Gastroesophageal sphincter (tissue), 4 donors: ENCODE measurements at regions not wholly inside any gene's neighbourhood (a gene's known extent, or its start where the extent isn't known, plus 50 kb on each side); places are given as distances from the start of the nearest gene placed in this dataset.

ENCODE experiments used
- ATAC-seq: fragments of 150-250 bp; one replicate; pipeline ENCODE4 v1.9.1; 2016; ENCODE audit warnings: mild to moderate bottlenecking, moderate library complexity
- H3K27ac ChIP-seq, 4 donors: fragments of 200-600 bp; sonication (generic) in 3 of 4; 1 replicate in 3 of 4; 2 replicates in 1 of 4; pipeline ENCODE4 v1.5.1; 2016 to 2019
- H3K27me3 ChIP-seq: fragments of 200-600 bp; sonication (generic); one replicate; pipeline ENCODE4 v1.5.1; 2019
- H3K36me3 ChIP-seq, 2 donors: fragments of 200-600 bp; sonication (generic); one replicate each; pipeline ENCODE4 v1.5.1; 2019; ENCODE audit warnings: control low read depth in 1 of 2
- H3K4me1 ChIP-seq, 3 donors: fragments of 200-600 bp; sonication (generic); 1 replicate in 2 of 3; 2 replicates in 1 of 3; pipeline ENCODE4 v1.5.1; 2016 to 2019; ENCODE audit warnings: control low read depth in 2 of 3
- H3K4me3 ChIP-seq, 2 donors: fragments of 200-600 bp; sonication (generic); one replicate each; pipeline ENCODE4 v1.5.1; 2019; ENCODE audit warnings: mild to moderate bottlenecking in 1 of 2, moderate library complexity in 1 of 2
- H3K9me3 ChIP-seq, 3 donors: fragments of 200-600 bp; sonication (generic); one replicate each; pipeline ENCODE4 v1.5.1; 2017 to 2019; ENCODE audit warnings: control low read depth in 2 of 3
- EP300 ChIP-seq: sonication (generic); formaldehyde crosslinking; IDR thresholded peaks from one replicate; pipeline ENCODE4 v1.6.1; 2017; ENCODE audit warnings: antibody characterized with exemption, mild to moderate bottlenecking
- POLR2A ChIP-seq, 2 donors: fragments of 450-650 bp; IDR thresholded peaks; one replicate each; pipeline ENCODE4 v1.6.1; 2017; ENCODE audit warnings: antibody characterized with exemption in 2 of 2, mild to moderate bottlenecking in 2 of 2, moderate library complexity in 1 of 2
- POLR2AphosphoS5 ChIP-seq: sonication (generic); formaldehyde crosslinking; IDR thresholded peaks from one replicate; pipeline ENCODE4 v1.6.1; 2017; ENCODE audit warnings: antibody characterized with exemption
- WGBS, 2 donors: methylation state at CpG; one replicate each; pipeline ENCODE4 v1.1.5; 2018; ENCODE audit warnings: low coverage in 1 of 2; 5-methylcytosine and 5-hydroxymethylcytosine counted together
- TF ChIP-seq, protein P1 (sequence below), 4 experiments: fragments of 200-600 bp in 2 of 4; fragments of 450-650 bp in 2 of 4; sonication (generic) in 1 of 4; IDR thresholded peaks; one replicate each; pipeline ENCODE4 v1.5.1; 2017 to 2019; ENCODE audit warnings: antibody characterized with exemption in 4 of 4, mild to moderate bottlenecking in 2 of 4, moderate library complexity in 2 of 4

DNA sequence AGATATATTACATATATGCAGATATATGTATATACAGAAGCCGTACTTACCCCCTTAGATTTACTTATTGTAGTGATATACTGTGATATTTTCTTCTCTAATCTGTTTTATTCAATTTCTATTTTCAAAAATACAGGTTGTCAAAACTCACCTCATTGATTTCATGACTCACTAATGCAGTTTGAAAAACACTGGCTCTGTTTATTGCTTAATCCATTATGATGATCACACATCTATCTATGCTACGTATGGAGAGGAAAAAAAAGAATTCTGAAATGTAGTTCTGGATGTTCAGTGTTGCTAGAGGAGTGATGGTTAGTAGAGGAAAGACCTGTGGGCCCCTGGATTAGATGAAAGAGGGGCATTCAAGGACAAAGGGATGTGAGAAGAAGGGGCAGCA lies 121.0 kb upstream of the RPS23 start:
- Histone ChIP-seq H3K36me3 (no peaks in the 10 kb centered on the region), H3K4me1 (peaks cover 0 to 11% (median 10%) of the 10 kb centered on the region in 3 donors), H3K27me3 (no peaks in the 10 kb centered on the region), H3K27ac (no peak overlapping the region), H3K4me3 (no peak overlapping the region), H3K9me3 (peaks cover 0 to 8% (median 0%) of the 10 kb centered on the region in 3 donors)
- no peak for ATAC-seq
- TF ChIP-seq, protein P1, sequence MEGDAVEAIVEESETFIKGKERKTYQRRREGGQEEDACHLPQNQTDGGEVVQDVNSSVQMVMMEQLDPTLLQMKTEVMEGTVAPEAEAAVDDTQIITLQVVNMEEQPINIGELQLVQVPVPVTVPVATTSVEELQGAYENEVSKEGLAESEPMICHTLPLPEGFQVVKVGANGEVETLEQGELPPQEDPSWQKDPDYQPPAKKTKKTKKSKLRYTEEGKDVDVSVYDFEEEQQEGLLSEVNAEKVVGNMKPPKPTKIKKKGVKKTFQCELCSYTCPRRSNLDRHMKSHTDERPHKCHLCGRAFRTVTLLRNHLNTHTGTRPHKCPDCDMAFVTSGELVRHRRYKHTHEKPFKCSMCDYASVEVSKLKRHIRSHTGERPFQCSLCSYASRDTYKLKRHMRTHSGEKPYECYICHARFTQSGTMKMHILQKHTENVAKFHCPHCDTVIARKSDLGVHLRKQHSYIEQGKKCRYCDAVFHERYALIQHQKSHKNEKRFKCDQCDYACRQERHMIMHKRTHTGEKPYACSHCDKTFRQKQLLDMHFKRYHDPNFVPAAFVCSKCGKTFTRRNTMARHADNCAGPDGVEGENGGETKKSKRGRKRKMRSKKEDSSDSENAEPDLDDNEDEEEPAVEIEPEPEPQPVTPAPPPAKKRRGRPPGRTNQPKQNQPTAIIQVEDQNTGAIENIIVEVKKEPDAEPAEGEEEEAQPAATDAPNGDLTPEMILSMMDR (IDR thresholded peaks at IDR 0.05): no peak
- TF ChIP-seq EP300 (no peak), POLR2AphosphoS5 (no peak), POLR2A (IDR thresholded peaks at IDR 0.05) (no peak)
- 82 to 92% methylated on average over 2 of the region's 2 CpGs for WGBS, 2 donors

DNA sequence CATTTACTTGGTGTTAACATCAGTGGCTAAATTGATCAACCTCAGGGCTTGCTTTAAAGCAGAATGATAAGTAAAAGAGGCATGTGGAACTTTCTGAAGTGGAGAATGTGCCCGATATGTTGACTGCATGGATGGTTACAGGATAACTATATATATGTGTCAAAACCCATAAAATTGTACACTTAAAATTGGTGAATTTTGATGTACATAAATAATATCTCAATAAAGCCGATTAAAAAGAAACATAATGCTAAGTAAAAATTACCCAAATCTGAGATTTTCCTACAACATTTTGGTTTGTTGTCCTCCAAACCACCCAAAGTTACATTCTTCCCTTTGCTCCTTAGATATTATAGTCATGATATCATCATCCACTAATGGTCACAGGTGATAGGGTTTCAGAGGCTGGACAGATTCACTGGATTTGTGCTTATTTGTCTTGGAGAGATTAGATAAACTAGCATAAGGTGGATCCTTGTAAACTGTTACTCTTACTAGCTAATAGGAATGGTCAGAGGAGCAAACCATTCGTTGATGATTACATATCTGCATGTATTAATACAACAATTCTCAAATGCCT lies 119.7 kb upstream of the RPS23 start:
- WGBS, 2 donors: 93 to 100% methylated on average over 3 of the region's 3 CpGs

GRCh38 chr5:82396871-82397514 lies 118.8 kb upstream of the RPS23 start:
- Histone ChIP-seq H3K27ac (peak overlapping the region in 2 of 4 donors; percentile 3 to 47), H3K9me3 (no peaks in the 10 kb centered on the region), H3K4me1 (peaks cover 0 to 11% (median 10%) of the 10 kb centered on the region in 3 donors), H3K27me3 (no peaks in the 10 kb centered on the region), H3K36me3 (no peaks in the 10 kb centered on the region), H3K4me3 (no peak overlapping the region)
- TF ChIP-seq POLR2AphosphoS5: peak; percentile 47
- TF ChIP-seq, protein P1 (IDR thresholded peaks at IDR 0.05): no peak
- 3 to 17% methylated on average over 10 to 11 of the region's 11 CpGs for WGBS, 2 donors
- peak; percentile 95 for ATAC-seq

More for the DNA sequence above, 119.7 kb upstream of the RPS23 start:
- no peaks in the 10 kb centered on the region for H3K36me3 ChIP-seq
- no peaks in the 10 kb centered on the region for H3K27me3 ChIP-seq
- H3K4me3 ChIP-seq: no peak overlapping the region
- no peak for ATAC-seq
- peaks cover 0 to 11% (median 10%) of the 10 kb centered on the region in 3 donors for H3K4me1 ChIP-seq
- H3K9me3 ChIP-seq: no peaks in the 10 kb centered on the region
- H3K27ac ChIP-seq: no peak overlapping the region
- no peak for TF ChIP-seq POLR2AphosphoS5
- TF ChIP-seq EP300: no peak
- no peak for TF ChIP-seq POLR2A (IDR thresholded peaks at IDR 0.05)
- TF ChIP-seq, protein P1 (IDR thresholded peaks at IDR 0.05): no peak

DNA sequence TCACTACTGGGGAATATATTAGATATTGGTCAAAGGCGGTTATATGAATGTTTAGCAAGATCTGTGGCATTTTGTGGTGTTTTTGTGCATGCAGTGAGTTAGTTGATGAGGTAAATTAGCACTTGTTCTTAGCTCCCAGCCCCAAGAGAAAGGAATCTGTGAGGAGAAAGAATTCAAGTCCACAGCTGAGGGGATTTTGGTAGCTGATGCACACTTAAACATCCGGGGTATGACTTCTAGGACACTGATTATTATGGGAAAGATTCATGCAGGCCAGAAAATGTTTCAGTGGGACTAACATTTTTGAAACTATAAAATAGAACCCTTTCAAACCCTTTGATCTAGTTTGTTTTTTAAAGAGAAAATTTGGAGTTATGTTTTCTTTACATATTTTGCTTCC lies 118.2 kb upstream of the RPS23 start:
- Histone ChIP-seq H3K36me3 (no peaks in the 10 kb centered on the region), H3K9me3 (no peaks in the 10 kb centered on the region), H3K4me1 (peaks cover 0 to 11% (median 10%) of the 10 kb centered on the region in 3 donors), H3K27me3 (no peaks in the 10 kb centered on the region), H3K27ac (peak overlapping the region in 2 of 4 donors; percentile 3 to 47), H3K4me3 (no peak overlapping the region)
- TF ChIP-seq POLR2A (IDR thresholded peaks at IDR 0.05): no peak
- no peak for TF ChIP-seq EP300
- TF ChIP-seq, protein P1 (IDR thresholded peaks at IDR 0.05): no peak
- no peak for TF ChIP-seq POLR2AphosphoS5
- ATAC-seq: no peak
- WGBS, 2 donors: 75 to 92% methylated on average over 2 of the region's 2 CpGs

DNA sequence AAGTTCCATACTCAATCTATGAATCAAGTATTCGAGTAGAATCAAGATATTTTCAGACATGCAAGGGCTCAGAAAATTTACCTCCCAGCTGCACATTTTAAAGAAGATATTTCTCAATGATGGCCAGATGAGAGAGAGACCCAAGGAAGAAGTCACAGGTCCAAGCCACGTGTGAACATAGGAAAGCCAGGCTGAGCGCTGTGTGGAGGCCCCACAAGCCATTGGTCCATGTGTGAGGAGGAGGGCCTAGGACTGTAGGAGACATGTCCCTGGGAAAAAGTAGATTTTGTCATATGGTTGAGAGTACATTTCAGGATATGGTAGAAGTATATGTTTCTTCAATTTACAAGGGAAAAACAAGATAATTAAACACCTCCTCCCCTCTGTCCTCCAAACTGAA lies 115.8 kb upstream of the RPS23 start:
- TF ChIP-seq POLR2AphosphoS5 (no peak), EP300 (no peak), POLR2A (IDR thresholded peaks at IDR 0.05) (no peak)
- TF ChIP-seq, protein P1 (IDR thresholded peaks at IDR 0.05): no peak
- Histone ChIP-seq H3K27me3 (no peaks in the 10 kb centered on the region), H3K4me3 (no peak overlapping the region), H3K36me3 (no peaks in the 10 kb centered on the region), H3K27ac (no peak overlapping the region), H3K4me1 (peaks cover 0 to 11% (median 10%) of the 10 kb centered on the region in 3 donors), H3K9me3 (no peaks in the 10 kb centered on the region)
- WGBS, 2 donors: 87 to 100% methylated on average over 1 to 3 of the region's 3 CpGs
- no peak for ATAC-seq
